DMS53 (cell line): ENCODE measurements at regions not wholly inside any gene's neighbourhood (a gene's known extent, or its start where the extent isn't known, plus 50 kb on each side); places are given as distances from the start of the nearest gene placed in this dataset.
A peak's percentile ranks its signal among the peaks of the same experiment; 100 is the strongest.
"Not testable (repeated sequence)": the region's sequence is repeated elsewhere in the genome, so short reads cannot be mapped to it uniquely, and the experiment has no call there.

Experiments
- DNase-seq: peaks from one replicate; lab custom pipeline; 2025; lab: John Stamatoyannopoulos, UW

DNA sequence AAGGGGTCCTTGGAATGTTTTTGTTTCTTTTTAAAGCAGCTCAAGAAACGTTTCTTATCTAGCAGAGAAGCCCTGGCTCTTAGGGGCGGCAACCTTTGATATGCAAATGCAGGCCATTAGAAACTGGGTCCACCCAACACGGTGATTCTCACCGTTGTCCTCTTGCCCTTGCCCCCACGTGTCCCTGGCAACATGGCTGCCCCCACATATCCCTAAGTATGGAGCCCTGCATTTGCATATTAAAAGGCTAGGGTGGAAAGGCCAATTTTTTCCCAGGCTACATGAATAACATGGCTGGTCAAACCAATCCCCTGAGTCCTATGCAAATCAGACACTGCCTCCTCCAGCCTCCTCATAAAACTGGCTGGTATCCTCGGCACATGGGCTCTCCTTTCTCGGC lies 230.1 kb upstream of the SPOPL start:
- no peak for DNase-seq

DNA sequence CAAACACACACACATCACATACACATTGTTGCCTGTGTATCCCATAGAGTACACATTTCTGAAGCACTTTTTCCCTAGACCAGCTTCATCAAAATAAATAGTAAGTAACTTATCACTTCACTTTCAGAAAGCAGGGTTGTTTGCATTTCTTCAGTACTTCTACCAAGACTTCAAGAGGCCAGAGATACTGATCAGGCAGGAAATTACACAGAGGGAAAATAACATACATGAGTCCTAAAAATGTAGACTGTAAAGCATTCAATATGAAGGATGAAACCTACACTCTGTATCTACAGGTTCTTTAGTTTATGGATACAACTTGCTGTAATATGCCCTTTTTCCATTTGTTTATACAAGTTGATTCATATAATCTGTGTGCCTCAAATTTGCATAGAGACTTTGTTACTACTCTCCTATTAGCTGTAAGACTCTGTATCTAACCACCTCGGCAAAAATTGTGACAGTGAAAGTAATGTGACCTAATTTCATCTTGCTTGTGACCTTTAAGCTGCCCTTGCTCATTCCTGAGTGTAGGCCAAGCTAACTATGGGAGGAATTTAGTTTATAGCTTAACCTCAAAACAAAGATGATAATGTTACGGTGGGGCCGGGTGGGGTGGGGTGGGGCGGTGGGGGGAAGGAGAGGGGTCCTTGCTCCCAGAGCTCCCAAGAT lies 228.9 kb upstream of the SPOPL start:
- no peak for DNase-seq

DNA sequence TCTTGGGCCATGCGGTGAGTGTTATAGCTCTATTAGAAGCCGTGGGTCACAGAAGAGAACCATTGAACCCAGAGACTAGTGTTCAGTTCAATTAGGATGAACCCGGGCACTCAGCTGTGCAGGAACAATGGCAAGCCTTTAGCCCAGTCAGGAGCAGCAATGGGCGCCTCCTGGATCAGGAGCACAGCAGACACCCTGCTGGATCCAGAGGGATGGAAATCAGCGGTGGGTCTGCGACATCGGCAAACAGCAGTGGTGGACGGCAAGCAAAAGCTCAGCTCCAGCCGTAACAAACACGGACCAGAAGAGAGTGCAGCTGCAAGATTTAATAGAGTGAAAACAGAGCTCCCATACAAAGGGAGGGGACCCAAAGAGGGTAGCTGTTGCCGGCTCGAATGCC lies 228.3 kb upstream of the SPOPL start:
- DNase-seq: not testable (repeated sequence)

DNA sequence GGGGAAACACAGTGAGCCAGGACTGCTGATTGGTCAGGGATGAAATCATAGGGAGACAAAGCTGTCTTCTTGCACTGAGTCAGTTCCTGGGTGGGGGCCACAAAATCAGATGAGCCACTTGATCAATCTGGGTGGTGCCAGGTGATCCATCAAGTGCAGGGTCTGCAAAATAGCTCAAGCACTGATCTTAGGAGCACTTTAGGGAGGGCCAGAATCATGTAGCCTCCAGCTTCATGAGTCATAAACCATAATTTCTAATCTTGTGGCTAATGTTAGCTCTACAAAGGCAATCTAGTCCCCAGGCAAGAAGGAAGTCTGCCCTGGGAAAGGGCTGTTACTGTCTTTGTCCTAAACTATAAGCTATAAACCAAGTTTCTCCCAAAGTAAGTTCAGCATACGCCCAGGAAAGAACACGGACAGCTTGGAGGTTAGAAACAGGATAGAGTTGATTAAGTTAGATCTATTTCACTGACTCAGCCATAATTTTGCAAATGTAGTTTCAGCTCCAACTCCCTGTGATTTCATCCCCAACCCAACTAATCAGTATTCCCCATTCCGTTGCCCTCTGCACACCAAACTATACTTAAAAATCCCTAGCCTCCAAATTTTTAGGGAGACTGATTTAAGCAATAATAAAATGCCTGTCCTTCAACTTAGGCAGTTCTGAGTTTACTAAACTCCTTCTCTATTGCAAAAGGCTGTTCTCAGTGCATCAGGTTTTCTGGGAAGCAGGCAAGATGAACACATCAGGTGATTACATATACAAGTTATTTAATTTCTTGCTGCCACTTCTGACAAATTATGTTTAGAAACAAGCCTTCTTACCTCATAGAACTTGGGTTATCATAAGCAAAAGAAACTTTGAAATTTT lies 226.9 kb upstream of the SPOPL start:
- DNase-seq: peak; percentile 1

DNA sequence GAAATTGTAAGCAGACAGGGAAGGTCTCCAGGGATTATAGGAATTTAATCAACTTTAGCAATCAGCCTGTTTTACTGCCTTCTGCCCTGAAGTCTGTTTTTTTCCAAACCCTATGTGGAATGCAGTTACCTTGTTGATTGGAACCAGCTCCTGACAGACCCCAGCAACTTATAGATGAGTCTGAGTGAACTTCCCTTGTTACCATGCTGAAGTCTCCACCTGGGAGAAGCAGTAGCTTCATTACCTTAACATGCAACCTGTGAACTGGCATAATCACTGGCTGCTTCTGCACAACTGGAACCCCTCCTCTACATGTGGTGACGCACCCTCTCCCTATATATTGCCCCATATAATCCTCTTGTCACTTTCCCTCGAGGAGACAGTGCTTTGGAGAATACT lies 226.3 kb upstream of the SPOPL start:
- no peak for DNase-seq

DNA sequence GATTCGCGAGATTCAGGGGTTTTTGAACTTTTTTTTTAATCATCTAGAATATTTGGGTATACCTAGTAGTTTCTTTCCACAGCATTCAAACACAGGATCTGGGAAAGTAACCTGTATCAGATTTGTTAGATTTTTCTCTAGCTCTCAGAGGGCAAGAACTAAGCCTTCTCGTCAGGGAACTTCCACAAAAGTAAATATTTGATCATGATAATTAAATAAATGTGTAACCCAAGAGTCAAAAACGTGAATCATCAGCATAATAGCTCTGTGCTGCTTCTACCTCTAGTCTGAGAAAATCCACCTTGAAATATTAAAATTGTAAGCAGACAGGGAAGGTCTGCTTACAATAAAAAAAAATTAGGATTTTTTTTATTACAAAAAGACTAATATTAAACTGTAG lies 225.7 kb upstream of the SPOPL start:
- peak; percentile 61 for DNase-seq

DNA sequence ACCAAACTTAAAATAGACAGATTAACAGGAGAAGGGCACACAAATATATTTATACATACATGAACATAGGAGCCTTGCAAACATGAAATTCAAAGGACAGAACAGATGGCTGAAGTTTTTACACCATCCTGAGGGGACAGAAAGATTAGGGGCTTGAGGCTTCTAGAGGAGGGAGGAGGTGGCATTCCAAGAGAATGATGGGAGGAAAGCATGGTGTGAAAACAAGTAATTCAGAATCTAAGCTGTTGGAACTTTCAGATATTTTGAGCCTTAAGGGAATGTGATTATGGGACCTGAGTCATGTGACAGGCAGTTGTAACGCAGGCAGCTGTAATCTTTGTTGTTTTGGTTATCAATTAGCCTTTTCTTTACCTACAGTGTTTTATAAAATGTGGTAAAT lies 225.2 kb upstream of the SPOPL start:
- DNase-seq: no peak

DNA sequence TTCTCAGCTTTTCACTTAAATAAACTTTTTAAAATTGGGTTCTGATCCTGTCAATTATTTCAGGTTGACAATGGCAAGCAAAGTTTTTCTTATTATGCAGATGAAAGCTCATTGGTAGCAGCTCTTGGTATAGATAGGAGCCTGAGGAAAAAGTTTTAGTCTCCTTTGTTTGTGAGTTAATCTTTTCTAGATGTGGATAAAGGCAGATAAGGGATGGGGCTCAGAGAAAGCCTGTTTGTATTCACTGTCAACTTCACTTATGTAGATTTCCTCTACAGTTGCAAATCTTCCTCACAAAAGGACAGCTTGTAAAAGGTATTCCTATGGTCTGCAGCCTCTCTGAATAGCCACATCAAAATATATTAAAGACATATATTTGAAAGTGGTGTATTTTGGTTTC lies 224.5 kb upstream of the SPOPL start:
- DNase-seq: no peak

DNA sequence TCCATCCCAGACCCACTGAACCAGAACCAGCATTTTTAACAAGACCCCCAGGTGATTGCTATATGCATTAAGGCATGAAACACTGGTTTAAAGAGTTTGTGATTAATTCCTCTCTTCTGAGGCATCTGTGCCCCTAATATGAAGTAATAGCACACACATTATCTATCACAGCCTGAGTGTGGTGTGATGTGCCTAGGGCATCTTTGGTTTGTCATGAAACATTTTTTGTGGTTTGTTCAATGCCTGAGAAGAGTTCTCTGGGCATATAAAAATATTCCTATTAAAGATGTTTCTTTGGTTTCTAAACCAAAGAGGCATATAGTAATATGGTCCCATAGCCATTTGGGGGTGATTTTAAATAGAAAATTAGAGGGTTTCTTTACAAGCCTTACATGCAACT lies 221.7 kb upstream of the SPOPL start:
- no peak for DNase-seq

DNA sequence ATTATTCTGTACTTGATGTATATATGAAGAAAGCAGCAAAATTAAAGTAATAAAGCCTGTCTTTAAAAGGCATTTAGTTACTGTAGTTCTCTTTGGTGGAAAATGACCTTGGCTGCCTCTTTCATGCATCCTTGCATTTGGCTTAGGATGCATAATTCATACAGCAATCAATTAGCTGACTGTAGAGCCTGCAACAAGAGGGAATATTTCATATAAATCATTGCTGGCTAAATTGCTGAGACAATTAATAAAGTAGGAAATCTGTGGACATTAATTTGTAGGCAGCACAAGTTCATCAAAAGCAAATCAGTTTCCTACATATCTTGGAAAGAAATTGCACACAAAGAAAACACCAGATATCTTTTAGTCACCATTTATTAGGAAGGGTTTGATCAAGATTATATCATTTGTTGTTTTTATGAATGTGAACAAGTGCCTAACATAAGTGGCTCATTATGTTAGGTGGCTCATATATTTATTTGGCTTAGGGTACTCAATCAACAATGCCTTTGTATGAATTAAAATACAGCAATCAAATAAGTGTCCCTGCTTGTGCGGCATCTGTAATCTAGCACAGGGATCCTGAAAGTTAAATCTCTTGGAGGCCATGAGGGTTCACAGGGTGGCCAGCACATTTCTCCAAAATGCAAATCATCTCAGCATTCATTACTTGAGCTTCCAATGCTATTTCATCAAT lies 220.4 kb upstream of the SPOPL start:
- no peak for DNase-seq

DNA sequence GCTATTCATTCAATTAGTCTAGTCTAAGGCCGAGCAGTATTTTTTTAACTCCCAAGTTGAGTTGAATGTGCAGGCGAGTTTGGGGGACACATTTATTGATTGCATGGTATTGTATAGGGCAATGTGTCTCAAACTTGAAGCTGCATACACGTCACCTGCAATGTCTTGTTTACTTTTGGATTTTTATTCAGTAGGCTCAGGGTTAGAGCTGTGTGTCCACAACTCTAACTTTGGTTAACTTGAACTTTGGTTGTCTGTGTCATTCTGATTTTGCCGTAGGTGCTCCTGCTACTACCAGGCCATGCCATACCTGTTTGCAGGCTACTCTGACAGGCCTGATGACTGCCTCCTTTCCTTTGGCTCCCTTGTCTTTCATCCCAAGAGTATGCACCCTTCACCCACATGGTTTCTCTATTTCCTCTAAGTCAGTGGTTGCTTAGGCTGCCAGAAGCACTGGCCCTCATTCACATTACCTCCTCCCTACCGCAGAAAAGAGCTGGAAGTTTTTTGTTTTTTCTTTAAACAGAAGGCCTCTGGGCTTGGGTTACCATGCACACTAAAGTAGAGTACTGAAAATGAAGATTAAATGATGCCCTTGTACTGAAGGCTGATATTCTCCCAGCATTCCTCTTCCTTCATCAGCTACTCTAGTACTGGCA lies 219.4 kb upstream of the SPOPL start:
- no peak for DNase-seq

DNA sequence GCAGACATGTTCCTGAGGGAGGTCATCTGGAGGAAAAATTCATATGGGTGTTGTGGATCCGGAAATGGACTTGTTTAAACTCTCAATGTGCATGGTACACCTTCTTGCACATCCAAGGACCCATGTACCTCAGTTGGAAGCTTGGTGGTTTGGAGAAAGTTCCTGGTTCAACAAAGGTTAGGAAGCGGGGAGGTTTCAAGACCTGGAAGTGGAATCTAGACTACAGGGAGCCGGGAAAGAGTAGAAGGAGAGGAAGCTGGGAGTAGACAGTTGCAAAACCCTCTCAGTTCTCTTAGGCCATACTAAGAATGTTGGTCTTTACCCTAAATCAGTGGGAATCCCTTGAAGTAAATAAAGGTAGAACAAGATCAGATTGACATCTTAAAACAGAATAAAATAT lies 209.8 kb upstream of the SPOPL start:
- no peak for DNase-seq

DNA sequence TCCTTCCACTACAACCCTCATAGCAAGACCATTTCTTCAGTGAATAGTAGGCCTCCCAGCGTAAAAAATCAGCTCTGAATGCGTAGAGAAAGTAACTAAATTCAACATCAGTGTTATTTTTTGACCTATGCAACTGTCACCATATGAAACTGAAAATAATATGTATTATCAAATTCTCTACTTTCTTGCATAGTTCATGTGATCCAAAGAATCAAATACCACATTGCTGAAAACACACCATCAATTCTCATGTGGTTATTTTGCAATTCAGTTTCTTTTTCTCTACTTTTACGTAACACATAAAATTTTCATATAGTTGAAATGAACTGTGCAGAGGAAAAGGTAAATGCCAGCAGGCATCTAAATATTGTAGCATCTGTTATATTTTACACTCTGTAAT lies 208.5 kb upstream of the SPOPL start:
- no peak for DNase-seq

DNA sequence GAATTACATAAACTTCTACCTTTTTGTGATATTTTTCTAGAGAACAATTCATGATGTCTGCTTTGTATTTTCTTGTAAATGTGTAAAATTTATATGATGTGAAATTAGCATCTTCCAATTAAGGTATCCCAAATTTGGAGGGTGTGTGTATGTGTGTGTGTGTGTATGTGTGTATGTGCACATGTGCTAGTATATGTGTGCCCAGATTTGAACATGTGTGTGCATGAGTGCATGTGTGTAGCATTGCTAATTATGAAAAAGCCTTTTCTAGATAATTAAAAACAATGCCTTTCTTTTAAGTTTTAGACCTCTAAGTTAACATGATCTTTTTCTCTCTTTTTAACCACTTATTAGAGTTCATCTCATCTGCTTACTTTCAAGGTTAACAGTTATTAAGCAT lies 208.0 kb upstream of the SPOPL start:
- no peak for DNase-seq

DNA sequence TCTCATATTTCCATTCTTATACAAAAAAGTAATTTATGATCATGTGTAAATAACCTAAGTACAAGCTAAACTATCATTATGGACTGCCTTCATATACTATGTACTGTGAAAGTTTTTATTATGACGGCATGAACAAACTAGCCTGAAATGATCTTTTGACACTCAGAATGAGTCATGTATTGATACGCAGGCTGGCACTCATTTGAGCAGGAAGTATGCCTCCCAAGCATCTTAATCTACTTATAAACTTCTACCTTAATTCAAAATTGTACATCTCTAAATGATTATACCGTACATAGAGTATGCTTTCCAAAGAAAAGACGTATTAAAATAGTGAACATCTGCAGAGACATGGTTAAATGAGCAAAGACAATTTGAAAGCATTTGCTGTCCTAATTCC lies 207.1 kb upstream of the SPOPL start:
- DNase-seq: no peak

DNA sequence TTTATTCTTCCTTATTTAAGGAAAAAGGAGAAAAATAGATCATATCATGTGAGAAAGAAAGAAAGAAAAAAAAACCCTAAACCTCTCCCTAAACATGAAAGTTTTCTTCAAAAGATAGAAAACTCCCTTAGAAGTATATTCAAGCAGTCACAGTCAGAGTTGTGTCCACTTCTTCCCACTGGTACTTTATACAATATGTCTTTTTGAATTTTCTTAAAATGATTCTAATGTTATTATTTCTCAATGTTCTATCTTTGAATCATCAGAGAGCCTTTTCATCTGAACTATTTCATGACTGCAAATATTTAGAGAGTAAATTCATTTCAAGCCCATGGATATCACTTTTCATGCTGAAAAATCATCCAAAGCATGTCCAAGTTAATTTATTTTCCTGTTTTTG lies 205.2 kb upstream of the SPOPL start:
- DNase-seq: no peak

DNA sequence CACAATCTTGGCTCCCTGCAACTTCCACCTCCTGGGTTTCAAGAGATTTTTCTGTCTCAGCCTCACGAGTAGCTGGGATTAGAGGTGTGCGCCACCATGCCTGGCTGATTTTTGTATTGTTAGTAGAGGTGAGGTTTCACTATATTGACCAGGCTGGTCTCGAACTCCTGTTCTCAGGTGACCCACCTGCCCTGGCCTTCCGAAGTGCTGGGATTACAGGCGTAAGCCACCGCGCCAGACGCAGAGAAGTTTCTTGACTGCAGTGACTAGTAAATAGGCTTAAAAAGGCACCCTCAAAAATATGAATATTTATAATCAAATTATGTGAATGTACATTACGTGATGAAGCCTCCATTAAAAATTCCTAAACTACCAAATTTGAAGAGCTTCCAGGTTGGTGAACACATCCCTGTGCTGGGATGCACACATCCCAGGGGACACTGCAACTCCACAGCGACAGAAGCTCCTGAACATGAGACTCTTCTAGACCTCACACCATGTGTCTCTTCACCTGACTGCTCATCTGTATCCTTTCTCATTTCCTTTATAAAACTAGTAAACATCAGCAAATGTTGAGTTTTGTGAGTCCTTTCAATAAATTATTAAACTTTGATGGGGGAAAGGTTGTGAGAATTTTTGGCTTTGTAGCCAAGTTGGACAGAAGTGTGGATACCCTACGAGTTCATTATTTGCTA lies 203.3 kb upstream of the SPOPL start:
- no peak for DNase-seq

DNA sequence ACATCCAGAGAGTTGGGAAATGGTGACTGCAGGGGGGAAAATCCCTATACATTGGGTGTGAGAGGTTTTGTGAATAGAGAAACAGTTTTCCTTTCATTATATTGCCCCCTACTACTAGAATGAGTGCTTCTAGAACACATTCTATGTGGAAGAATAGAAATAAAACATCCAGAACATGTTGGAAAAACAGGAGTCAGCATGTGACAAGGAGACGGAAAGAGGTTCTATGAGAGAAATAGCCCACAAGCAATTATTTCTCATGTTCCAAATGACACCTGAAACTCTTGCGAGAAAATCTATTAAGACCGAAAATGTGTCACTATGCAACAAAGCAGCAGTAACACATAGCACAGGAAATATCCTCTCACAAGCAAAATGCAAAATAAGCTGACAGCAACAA lies 202.7 kb upstream of the SPOPL start:
- DNase-seq: no peak

DNA sequence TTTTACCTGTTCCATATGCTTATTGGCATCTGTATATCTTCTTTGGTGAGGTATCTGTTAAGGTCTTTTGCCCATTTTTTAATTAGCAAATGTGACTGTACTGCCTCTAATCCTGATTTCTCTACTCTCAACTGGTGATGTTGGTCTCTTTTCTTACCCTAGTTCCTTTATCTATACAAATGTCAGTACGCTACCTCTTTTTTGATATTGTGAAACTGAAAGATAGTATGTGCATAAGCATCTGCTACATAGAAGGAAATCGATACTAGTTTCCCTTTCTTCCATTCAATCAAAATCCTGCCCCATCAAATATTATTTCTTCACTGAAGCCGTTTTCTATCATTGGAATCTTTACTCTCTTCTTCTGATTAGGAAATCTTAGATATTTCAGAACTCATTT lies 194.9 kb upstream of the SPOPL start:
- DNase-seq: no peak

DNA sequence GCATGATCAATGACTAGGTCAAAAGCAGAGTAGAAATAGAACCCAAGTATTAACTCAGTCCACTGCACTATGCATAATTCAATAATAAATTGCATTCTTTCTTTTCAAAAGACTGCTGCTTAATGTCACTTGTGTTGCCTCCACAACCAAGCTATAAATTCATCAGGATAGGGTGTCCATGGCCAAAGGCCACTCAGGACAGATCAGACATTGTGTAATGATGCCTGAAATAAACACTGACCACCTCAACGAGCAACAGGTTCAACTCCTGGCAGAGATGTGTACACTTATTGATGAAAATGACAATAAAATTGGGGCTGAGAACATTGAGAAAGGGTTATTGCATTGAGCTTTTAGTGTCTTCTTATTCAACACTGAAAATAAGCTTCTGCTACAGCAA lies 194.5 kb upstream of the SPOPL start:
- DNase-seq: no peak

DNA sequence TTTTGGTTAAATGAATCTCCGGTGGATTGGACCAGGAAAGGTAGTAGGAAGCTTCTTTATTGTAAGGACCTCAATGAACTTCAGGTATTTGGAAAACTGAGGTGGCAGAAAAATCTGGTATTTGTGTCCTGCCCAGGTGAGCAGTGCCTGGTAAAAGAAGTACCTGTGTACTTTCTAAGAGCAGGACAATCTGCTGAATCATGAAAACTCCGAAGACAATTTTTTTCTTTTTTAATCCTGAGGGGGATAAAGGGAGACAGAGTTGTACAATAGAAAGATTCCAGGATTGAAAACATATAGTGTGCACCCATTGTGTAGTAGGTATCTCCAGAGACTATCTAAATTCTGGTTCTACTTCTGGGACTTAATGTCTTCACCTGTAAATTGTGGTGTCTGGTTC lies 191.8 kb upstream of the SPOPL start:
- DNase-seq: no peak

DNA sequence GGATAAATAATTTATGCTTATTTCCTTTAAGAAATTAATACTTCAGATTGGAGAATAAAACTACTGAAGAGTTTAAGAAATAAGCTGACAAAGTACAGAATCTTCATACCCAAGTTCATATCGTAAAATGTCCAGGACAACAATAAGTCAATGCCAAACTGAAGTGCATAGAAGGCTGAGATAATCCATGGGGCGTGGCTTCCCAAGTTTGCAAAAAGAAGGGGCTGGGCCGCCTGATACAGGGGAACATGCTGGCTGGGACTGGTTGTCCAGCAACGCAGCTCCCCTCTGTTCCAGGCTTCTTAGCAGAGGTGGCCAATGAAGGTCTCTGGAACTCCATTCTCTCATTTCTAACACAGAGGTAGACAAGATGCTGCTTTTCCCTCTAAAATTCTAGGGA lies 189.5 kb upstream of the SPOPL start:
- no peak for DNase-seq
